GM12875 (cell line): ENCODE measurements at regions not wholly inside any gene's neighbourhood (a gene's known extent, or its start where the extent isn't known, plus 50 kb on each side); places are given as distances from the start of the nearest gene placed in this dataset.

Experiments
- H3K4me3 ChIP-seq: one replicate; pipeline ENCODE4 v1.5.1; 2011; ENCODE audit warnings: low read depth, low read length, control low read depth
- TF ChIP-seq, protein P1 (sequence below): IDR thresholded peaks from 2 replicates; pipeline ENCODE4 v1.5.1; 2011; ENCODE audit warnings: low read depth, mild to moderate bottlenecking, control low read depth, inconsistent platforms, low read length, moderate library complexity, borderline replicate concordance; ENCODE audit not compliant: insufficient read depth

GRCh38 chr3:187844708-187845107, 99.4 kb upstream of the BCL6 start:
- H3K4me3 ChIP-seq, result no peak overlapping the region
- TF ChIP-seq, protein P1, sequence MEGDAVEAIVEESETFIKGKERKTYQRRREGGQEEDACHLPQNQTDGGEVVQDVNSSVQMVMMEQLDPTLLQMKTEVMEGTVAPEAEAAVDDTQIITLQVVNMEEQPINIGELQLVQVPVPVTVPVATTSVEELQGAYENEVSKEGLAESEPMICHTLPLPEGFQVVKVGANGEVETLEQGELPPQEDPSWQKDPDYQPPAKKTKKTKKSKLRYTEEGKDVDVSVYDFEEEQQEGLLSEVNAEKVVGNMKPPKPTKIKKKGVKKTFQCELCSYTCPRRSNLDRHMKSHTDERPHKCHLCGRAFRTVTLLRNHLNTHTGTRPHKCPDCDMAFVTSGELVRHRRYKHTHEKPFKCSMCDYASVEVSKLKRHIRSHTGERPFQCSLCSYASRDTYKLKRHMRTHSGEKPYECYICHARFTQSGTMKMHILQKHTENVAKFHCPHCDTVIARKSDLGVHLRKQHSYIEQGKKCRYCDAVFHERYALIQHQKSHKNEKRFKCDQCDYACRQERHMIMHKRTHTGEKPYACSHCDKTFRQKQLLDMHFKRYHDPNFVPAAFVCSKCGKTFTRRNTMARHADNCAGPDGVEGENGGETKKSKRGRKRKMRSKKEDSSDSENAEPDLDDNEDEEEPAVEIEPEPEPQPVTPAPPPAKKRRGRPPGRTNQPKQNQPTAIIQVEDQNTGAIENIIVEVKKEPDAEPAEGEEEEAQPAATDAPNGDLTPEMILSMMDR, result no peak

GRCh38 chr3:187845826-187846225, 100.6 kb upstream of the BCL6 start:
- TF ChIP-seq, protein P1, result no peak
- H3K4me3 ChIP-seq, result no peak overlapping the region

DNA sequence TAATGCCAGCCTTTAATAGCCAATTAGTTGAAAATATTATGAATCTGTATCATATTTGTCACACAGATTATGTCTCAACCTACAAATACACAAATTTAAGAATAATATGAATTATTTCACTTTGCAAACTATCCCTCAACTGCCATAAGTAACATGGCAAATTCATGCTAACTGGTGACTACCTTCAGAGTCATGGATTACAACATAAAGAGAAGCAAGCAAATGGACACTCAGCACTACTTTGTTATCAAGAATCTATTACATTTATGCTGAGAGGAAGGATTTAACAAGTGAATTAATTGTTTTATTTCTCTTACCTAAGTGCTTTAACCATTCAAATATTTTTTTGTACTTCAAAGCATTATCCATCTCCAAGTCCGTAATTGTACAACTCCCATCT, 103.1 kb upstream of the BCL6 start:
- TF ChIP-seq, protein P1, result no peak
- no peak overlapping the region for H3K4me3 ChIP-seq

GRCh38 chr3:187849016-187849654, 103.9 kb upstream of the BCL6 start:
- no peak overlapping the region for H3K4me3 ChIP-seq
- TF ChIP-seq, protein P1, result no peak

DNA sequence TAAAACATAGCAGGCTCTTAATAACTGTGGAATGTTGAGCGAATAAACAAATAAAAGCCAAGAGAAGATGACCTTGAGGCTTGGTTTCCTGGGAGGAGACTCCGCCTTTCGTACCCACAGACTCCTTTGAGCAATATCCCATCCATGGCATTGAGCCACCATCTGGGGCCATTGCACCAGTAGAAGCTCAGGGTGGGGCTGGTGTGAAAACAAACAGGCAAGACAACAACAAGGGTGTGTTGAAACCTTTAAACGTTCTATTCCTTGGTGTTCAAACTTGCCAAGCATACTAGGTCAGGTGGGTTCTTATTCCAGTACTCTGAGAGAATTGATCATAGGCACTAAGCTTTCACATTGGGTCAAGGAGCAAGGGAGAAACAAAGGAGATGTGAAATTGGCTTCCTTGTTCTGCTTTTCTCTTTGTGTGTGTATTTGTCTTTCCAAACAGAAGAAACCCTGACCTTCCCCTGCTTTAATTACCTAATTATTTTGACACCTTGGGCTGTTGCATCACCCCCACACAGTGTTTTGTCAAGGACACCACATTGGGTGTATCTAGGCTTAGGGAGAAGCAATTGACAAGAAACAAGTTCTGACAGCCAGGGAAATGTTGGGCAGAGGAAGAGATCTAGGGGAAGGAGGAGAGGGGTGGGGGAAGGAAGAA, 105.1 kb upstream of the BCL6 start:
- TF ChIP-seq, protein P1, result no peak
- H3K4me3 ChIP-seq, result no peak overlapping the region

DNA sequence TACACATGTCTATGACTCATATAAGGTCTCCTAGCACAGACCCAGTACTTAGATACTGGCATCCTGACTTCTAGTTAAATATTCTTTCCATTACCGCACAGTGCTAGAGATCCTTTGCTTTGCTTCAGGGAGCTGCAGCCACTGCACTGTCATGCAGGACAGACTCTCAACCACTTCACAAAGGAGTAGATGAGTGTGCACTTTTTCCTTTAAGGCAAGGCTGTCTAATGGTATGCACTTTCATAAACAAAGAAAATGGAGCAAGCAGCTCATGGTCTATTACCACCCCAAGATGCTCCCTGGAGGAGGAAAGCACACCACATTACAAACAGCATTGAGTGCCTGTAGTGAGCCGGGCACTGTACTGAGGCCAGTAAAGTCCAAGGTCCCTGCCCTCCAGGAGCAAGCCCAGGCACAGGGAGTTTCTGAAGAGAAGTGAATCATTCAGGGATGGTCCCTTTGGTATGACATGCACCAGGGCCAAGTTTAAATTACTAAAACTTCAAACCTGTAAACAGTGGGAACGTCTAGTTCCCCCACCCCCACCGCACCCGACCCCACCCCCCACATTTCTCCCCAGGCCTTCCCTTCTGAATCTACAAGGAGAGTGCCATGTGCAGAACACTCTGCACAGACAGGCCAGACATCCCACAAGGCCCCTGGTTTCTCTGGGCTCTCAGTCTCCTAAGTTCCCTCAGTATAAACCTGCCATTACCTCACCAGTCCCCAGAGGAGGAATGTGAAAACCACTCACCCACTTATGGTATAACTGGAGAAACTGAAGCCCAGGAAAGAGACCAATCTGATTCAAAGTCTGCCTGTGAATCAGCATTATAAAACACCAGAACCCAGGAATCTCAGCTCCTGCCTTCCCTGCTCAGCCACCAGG, 107.8 kb upstream of the BCL6 start:
- no peak overlapping the region for H3K4me3 ChIP-seq
- TF ChIP-seq, protein P1, result no peak
